Breast epithelium (tissue), 4 donors: ENCODE measurements at regions not wholly inside any gene's neighbourhood (a gene's known extent, or its start where the extent isn't known, plus 50 kb on each side); places are given as distances from the start of the nearest gene placed in this dataset.

Experiments
- DNase-seq, 2 donors: peaks; one replicate each; pipeline ENCODE4 v3.0.0-alpha.2; 2019; ENCODE audit warnings: low spot score in 2 of 2
- H3K27ac ChIP-seq, 2 donors: fragments of 200-600 bp; sonication (generic) in 1 of 2; one replicate each; pipeline ENCODE4 v1.5.1; 2016 to 2019; ENCODE audit warnings: mild to moderate bottlenecking in 1 of 2
- H3K27me3 ChIP-seq, 2 donors: fragments of 200-600 bp; sonication (generic) in 1 of 2; one replicate each; pipeline versions ENCODE4 v1.5.1 to v1.6.0; 2017 to 2019; ENCODE audit warnings: control low read depth in 1 of 2, mild to moderate bottlenecking in 1 of 2
- H3K36me3 ChIP-seq: fragments of 200-600 bp; one replicate; pipeline ENCODE4 v1.5.1; 2019
- H3K4me1 ChIP-seq, 2 donors: fragments of 200-600 bp; sonication (generic); one replicate each; pipeline ENCODE4 v1.5.1; 2016 to 2019; ENCODE audit warnings: control low read depth in 1 of 2
- H3K4me3 ChIP-seq, 3 donors: fragments of 200-600 bp; sonication (generic); 1 replicate in 2 of 3; 2 replicates in 1 of 3; pipeline ENCODE4 v1.5.1; 2016 to 2019; ENCODE audit warnings: mild to moderate bottlenecking in 3 of 3, moderate library complexity in 2 of 3
- H3K9me3 ChIP-seq, 2 donors: fragments of 200-600 bp; sonication (generic) in 1 of 2; one replicate each; pipeline ENCODE4 v1.5.1; 2016 to 2019; ENCODE audit warnings: control low read depth in 1 of 2
- CTCF ChIP-seq, 3 donors: fragments of 450-650 bp; IDR thresholded peaks; one replicate each; pipeline ENCODE4 v1.5.1; 2016 to 2017; ENCODE audit warnings: antibody characterized with exemption in 3 of 3, mild to moderate bottlenecking in 3 of 3, moderate library complexity in 3 of 3
- POLR2A ChIP-seq: fragments of 450-650 bp; IDR thresholded peaks from one replicate; pipeline ENCODE4 v1.6.1; 2016; ENCODE audit warnings: antibody characterized with exemption, mild to moderate bottlenecking, moderate library complexity
- POLR2AphosphoS5 ChIP-seq, 3 donors: sonication (generic); formaldehyde crosslinking; IDR thresholded peaks; one replicate each; pipeline ENCODE4 v1.6.1; 2017; ENCODE audit warnings: antibody characterized with exemption in 3 of 3
- intact Hi-C: fragments of 100-400 bp; cut with DNase I; formaldehyde crosslinking; loops from one replicate; pipeline ENCODE4 v1.15.1; 2023; ENCODE audit warnings: low total_unique reads

GRCh38 chr16:73197598-73197997 is 149.7 kb upstream of the ZFHX3 start:
- DNase-seq, result no peak
- no peak overlapping the region for H3K4me3 ChIP-seq
- H3K9me3 ChIP-seq, result no peaks in the 10 kb centered on the region
- no peaks in the 10 kb centered on the region for H3K36me3 ChIP-seq
- TF ChIP-seq POLR2A (no peak), POLR2AphosphoS5 (IDR thresholded peaks at IDR 0.05) (no peak), CTCF (IDR thresholded peaks at IDR 0.05) (no peak)
- H3K4me1 ChIP-seq, result no peaks in the 10 kb centered on the region
- no peak overlapping the region for H3K27ac ChIP-seq
- no peaks in the 10 kb centered on the region for H3K27me3 ChIP-seq
- intact Hi-C loops, result no loop called here

GRCh38 chr16:73196670-73197069 is 148.7 kb upstream of the ZFHX3 start:
- Histone ChIP-seq H3K27me3 (peaks cover 0 to 3% of the 10 kb centered on the region in 2 donors), H3K4me1 (no peaks in the 10 kb centered on the region), H3K36me3 (no peaks in the 10 kb centered on the region), H3K4me3 (no peak overlapping the region), H3K27ac (no peak overlapping the region), H3K9me3 (no peaks in the 10 kb centered on the region)
- no peak for TF ChIP-seq POLR2AphosphoS5 (IDR thresholded peaks at IDR 0.05)
- peak; percentile 11 to 74 (median 57) for TF ChIP-seq CTCF (IDR thresholded peaks at IDR 0.05)
- no peak for TF ChIP-seq POLR2A
- intact Hi-C loops, result no loop called here
- peak; percentile 27 to 62 for DNase-seq

GRCh38 chr16:73193464-73193863 is 145.5 kb upstream of the ZFHX3 start:
- Histone ChIP-seq H3K27me3 (peaks cover 0 to 4% of the 10 kb centered on the region in 2 donors), H3K36me3 (no peaks in the 10 kb centered on the region), H3K9me3 (no peaks in the 10 kb centered on the region), H3K4me1 (no peaks in the 10 kb centered on the region), H3K27ac (no peak overlapping the region), H3K4me3 (no peak overlapping the region)
- TF ChIP-seq POLR2AphosphoS5 (IDR thresholded peaks at IDR 0.05) (no peak), CTCF (IDR thresholded peaks at IDR 0.05) (no peak), POLR2A (no peak)
- intact Hi-C loops, result loop anchor here (5.0 kb wide), 1 partner anchor 836 kb away; no protein-coding TSS in a partner anchor
- DNase-seq, result no peak

GRCh38 chr16:73192232-73192894 is 144.4 kb upstream of the ZFHX3 start:
- DNase-seq, result no peak
- intact Hi-C loops, result loop anchor here (5.0 kb wide), 1 partner anchor 835 kb away; no protein-coding TSS in a partner anchor
- Histone ChIP-seq H3K27ac (no peak overlapping the region), H3K9me3 (no peaks in the 10 kb centered on the region), H3K27me3 (peaks cover 0 to 4% of the 10 kb centered on the region in 2 donors), H3K4me3 (no peak overlapping the region), H3K4me1 (no peaks in the 10 kb centered on the region), H3K36me3 (no peaks in the 10 kb centered on the region)
- TF ChIP-seq POLR2A (no peak), POLR2AphosphoS5 (IDR thresholded peaks at IDR 0.05) (no peak), CTCF (IDR thresholded peaks at IDR 0.05) (no peak)

DNA sequence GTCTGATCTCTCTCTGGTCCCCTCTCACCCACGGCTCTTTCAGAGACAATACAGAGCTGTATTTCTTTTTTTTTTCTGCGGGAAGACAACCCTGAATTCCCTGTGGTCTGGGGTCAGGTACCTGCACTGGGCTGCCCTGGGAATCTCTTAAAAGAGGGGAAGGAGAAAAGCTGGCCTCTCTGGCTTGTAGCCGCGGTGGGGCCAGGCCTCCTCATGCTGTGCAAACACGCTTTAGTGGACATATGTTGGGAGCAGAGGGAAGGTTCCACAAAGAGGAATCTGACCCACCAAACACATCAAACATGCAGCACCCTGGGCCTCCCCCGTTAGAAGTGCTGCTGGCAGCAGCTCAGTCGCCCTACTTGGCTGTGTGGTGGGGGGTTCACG is 143.7 kb upstream of the ZFHX3 start:
- TF ChIP-seq CTCF (IDR thresholded peaks at IDR 0.05) (no peak), POLR2A (no peak), POLR2AphosphoS5 (IDR thresholded peaks at IDR 0.05) (no peak)
- intact Hi-C loops, result loop anchor here (5.0 kb wide), 1 partner anchor 834 kb away; no protein-coding TSS in a partner anchor
- no peak for DNase-seq

More for the DNA sequence above, 143.7 kb upstream of the ZFHX3 start:
- Histone ChIP-seq H3K4me1 (no peaks in the 10 kb centered on the region), H3K9me3 (no peaks in the 10 kb centered on the region), H3K27ac (no peak overlapping the region), H3K4me3 (no peak overlapping the region), H3K27me3 (peaks cover 0 to 4% of the 10 kb centered on the region in 2 donors), H3K36me3 (no peaks in the 10 kb centered on the region)
